ENCODE measurements at regions not wholly inside any gene's neighbourhood (a gene's known extent, or its start where the extent isn't known, plus 50 kb on each side); places are given as distances from the start of the nearest gene placed in this dataset.
"Not testable (repeated sequence)": the region's sequence is repeated elsewhere in the genome, so short reads cannot be mapped to it uniquely, and the experiment has no call there.

GRCh38 chr4:64016893-64017292 is 392.4 kb downstream of the TECRL start:
- no peak for DNase-seq (ENCODE audit: low read depth in 1 of 2, low spot score in 1 of 2)

- no peak for DNase-seq (ENCODE audit: low read depth in 1 of 2, low spot score in 1 of 2)
Measured at GRCh38 chr4:64014647-64015046, 394.6 kb downstream of the TECRL start.

DNA sequence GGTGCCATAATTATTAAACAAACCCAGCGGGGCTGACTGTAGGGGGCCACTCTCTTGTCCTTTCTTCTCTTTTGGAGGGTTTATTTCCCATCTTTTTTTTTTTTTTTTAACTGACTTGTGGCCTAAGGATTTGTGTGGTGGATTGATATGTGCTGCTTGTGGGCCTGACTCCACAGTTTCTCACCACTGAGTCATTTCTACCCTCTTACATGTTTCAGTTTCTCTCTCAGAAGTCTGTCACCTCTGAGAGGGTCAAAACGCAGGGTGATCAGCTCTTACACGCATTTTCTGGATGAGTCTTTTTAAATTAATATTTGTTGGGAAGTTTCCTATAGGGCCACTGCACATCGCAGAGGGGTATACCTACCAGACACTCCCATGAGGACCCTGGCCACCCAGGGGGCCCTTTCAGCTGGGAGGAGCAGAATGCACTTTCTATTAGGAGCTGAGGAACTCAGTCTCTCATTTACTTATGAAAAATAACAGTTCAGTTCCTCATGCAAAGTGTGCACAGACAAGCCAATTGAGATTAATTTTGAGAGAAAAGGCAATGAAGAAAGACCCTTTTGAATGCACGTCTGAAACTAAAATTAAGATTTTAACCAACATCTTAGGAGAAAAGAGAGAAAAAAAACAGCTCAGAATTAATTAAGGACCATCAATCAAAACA is 407.9 kb downstream of the TECRL start:
- no peak for DNase-seq (ENCODE audit: low read depth in 1 of 2, low spot score in 1 of 2)

- DNase-seq (ENCODE audit: low read depth in 1 of 2, low spot score in 1 of 2): no peak
Measured at GRCh38 chr4:64000241-64000640, 409.0 kb downstream of the TECRL start.

- no peak for DNase-seq (ENCODE audit: low read depth in 1 of 2, low spot score in 1 of 2)
Measured at GRCh38 chr4:63986253-63986652, 423.0 kb downstream of the TECRL start.

DNA sequence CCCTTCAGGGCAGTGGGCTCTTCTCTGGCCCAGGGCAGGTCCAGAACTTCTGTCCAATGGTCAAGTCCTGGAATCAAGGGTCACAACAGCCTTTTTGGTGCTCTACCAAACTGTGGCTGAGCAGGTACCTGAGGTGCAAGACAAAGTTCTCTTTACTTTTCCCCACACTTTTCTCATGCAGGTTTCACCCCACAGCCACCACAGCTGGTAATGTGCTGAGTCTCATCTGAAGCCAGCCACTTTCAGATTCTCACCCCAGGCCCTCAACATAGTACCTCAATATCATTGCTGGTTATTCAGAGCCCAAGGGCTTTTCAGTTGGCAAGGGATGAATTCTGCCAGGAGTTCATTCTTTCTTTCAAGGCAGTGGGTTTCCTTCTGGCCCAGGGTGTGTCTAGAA is 426.0 kb downstream of the TECRL start:
- DNase-seq (ENCODE audit: low read depth in 1 of 2, low spot score in 1 of 2): no peak

DNA sequence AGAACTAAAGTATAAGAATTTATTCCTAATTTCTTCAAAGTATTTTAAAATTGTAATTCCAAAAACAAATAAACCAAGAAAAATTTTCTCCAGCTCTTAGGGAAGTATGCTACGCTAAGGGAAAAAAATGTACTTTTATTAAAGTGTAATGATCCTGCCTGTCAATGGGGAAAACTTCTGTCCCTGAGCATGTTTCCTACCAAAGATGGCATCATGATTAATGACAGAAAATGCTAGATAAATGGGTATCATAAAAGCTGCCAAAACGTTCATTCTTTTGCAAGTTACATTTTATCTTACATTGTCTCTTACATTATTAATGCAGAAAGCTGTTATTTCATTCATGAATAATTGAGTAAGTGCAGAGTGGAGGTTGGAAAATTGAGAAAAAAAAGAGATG is 443.4 kb downstream of the TECRL start:
- no peak for DNase-seq (ENCODE audit: low read depth in 1 of 2, low spot score in 1 of 2)

GRCh38 chr4:63942706-63943286 is 466.5 kb downstream of the TECRL start:
- not testable (repeated sequence) for DNase-seq (ENCODE audit: low read depth in 1 of 2, low spot score in 1 of 2)

- DNase-seq (ENCODE audit: low read depth in 1 of 2, low spot score in 1 of 2): no peak
Measured at GRCh38 chr4:63937961-63938360, 471.3 kb downstream of the TECRL start.

- no peak for DNase-seq (ENCODE audit: low read depth in 1 of 2, low spot score in 1 of 2)
Measured at GRCh38 chr4:63922146-63922545, 487.1 kb downstream of the TECRL start.

GRCh38 chr4:63921561-63921960 is 487.7 kb downstream of the TECRL start:
- DNase-seq (ENCODE audit: low read depth in 1 of 2, low spot score in 1 of 2): no peak

- no peak for DNase-seq (ENCODE audit: low read depth in 1 of 2, low spot score in 1 of 2)
Measured at GRCh38 chr4:63919636-63920365, 489.4 kb downstream of the TECRL start.

- DNase-seq (ENCODE audit: low read depth in 1 of 2, low spot score in 1 of 2): no peak
Measured at GRCh38 chr4:63906660-63907183, 502.5 kb downstream of the TECRL start.

DNA sequence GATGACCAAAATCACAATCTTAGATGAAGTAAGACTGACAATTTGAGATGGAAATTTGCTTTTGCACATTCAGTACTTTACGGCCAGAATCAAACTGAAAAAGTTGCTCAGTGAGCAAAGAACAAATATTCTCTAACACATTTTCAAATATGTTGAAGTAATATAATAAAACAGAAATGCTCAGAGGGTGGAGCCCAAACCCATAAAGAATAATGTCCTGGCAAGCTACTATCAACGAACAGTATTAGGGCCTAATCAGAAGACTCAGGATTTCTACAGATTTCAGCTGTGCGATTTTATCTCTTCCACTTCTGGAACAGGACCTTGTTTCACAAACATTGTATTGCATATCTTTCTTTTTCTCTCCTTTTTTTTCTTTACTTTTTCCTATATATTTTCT is 505.0 kb downstream of the TECRL start:
- no peak for DNase-seq (ENCODE audit: low read depth in 1 of 2, low spot score in 1 of 2)

GRCh38 chr4:63901304-63901703 is 507.9 kb downstream of the TECRL start:
- DNase-seq (ENCODE audit: low read depth in 1 of 2, low spot score in 1 of 2): no peak

DNA sequence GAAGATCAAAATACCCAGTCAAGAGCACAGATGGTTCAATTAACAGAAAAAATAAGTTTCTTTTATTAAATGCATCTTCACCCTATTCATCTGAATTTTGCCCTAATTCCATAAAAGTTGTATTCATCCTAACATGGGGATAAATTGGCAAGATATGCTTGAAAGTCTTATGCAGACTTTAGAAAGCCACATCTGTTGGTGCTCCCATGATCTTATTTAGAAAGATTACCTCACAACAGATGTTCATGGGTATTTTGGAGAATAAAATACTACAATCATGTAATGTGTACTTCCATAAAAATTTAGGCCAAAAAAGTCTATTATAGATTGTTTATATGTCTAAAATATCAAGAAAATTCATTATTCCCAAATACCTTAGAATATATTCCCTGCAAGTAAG is 510.3 kb downstream of the TECRL start:
- DNase-seq (ENCODE audit: low read depth in 1 of 2, low spot score in 1 of 2): no peak

GRCh38 chr4:63894161-63894560 is 515.1 kb downstream of the TECRL start:
- DNase-seq (ENCODE audit: low read depth in 1 of 2, low spot score in 1 of 2): no peak

- no peak for DNase-seq (ENCODE audit: low read depth in 1 of 2, low spot score in 1 of 2)
Measured at GRCh38 chr4:63869370-63869769, 539.9 kb downstream of the TECRL start.

GRCh38 chr4:63851496-63851895 is 557.8 kb downstream of the TECRL start:
- DNase-seq (ENCODE audit: low read depth in 1 of 2, low spot score in 1 of 2): no peak

- DNase-seq (ENCODE audit: low read depth in 1 of 2, low spot score in 1 of 2): no peak
Measured at GRCh38 chr4:63841266-63841665, 568.0 kb downstream of the TECRL start.

DNA sequence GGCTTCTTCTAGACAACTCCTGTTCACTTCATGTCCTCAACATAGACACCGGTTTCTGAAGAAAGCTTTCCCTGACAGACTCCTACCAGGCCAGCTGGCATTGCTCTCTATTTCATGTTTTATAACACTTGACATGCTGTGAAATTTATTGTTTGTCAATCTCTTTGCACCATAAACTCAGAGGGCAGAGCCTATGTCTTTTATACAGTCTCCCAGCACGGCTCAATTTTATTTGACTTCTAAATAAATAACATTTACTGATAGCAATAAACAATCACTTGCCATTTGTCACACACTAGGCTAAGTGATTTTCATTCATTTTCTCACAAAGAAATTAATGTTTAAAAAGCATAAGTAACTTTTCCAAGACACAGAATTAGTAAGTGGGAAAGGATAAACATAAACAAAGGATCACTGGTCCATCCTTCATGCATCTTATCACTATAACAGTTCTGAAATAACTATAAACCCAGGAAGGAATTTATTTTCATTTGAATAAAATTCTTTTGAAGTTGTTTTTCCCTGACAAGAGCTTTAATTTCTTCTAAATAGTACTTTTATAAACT is 577.6 kb downstream of the TECRL start:
- DNase-seq (ENCODE audit: low read depth in 1 of 2, low spot score in 1 of 2): no peak

All from activated CD4-positive, alpha-beta T cell treated with anti-CD3 and anti-CD28 coated beads, Interleukin-2, amount 50 U/mL, for 24 hours (primary cell).